ENCODE measurements at regions not wholly inside any gene's neighbourhood (a gene's known extent, or its start where the extent isn't known, plus 50 kb on each side); places are given as distances from the start of the nearest gene placed in this dataset.
A peak's percentile ranks its signal among the peaks of the same experiment; 100 is the strongest.

DNA sequence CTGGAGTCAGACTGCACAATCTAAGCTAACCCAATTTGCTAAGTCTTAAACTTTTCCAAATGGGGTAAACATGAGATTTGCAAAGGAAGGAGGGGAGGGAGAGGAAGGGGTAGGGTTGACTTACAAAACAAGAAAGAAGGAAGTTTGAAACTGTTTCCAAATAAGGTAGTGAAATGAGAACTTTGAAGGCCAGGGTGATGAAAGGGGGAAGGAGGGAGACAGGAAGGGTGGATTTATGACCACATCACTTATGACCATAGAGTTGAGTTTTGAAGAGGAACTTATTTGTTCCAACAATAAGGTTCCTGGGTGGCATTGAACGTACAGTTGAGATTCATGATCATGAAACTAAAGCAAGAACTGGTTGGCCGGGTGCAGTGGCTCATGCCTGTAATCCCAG lies 72.5 kb upstream of the DAPK1 start:
- no peaks in the 10 kb centered on the region for H3K27me3 ChIP-seq (ENCODE audit: control insufficient read depth, insufficient read depth, low read length)
- FAIRE-seq, result no peak
- no peaks in the 10 kb centered on the region for H3K36me3 ChIP-seq (ENCODE audit: control insufficient read depth, insufficient read depth, low read length)
- H3K4me3 ChIP-seq (ENCODE audit: low read depth, low read length), result no peak overlapping the region
- TF ChIP-seq, protein P1, sequence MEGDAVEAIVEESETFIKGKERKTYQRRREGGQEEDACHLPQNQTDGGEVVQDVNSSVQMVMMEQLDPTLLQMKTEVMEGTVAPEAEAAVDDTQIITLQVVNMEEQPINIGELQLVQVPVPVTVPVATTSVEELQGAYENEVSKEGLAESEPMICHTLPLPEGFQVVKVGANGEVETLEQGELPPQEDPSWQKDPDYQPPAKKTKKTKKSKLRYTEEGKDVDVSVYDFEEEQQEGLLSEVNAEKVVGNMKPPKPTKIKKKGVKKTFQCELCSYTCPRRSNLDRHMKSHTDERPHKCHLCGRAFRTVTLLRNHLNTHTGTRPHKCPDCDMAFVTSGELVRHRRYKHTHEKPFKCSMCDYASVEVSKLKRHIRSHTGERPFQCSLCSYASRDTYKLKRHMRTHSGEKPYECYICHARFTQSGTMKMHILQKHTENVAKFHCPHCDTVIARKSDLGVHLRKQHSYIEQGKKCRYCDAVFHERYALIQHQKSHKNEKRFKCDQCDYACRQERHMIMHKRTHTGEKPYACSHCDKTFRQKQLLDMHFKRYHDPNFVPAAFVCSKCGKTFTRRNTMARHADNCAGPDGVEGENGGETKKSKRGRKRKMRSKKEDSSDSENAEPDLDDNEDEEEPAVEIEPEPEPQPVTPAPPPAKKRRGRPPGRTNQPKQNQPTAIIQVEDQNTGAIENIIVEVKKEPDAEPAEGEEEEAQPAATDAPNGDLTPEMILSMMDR (IDR thresholded peaks at IDR 0.05; ENCODE audit: insufficient read depth, low read length, severe bottlenecking), result no peak
- DNase-seq (ENCODE audit: low read depth), result no peak

DNA sequence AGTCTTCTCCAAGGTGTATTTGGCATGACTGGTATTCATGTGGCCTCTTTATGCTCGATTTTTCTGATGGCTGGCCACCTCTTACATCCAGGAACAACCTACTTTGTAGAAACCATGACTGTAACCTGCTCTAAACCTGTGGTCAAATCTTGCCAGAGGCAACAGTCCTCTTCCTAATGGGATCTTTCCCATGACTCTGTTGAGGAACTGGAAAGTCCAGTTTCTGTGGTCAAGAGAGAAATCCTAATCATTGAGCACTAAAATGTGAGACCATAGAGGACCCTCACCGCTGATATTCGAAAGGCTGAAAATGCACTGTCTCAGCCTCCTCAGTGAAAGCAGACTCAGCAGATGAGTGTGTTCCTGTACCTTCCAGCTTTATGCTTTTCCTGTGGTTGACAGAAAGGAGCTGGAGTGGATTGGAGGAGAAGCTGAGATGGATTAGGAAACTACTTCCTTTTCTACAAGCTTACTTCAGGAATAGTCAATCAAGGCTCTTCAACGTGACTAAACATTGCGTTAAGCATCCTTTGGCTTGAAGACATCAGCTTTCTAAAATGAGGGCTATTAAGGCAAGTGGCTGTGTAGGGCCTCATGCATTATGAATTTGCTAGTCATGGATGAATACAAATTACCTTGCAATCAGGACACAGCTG lies 69.7 kb upstream of the DAPK1 start:
- FAIRE-seq (no peak), DNase-seq (ENCODE audit: low read depth) (no peak)
- H3K4me3 ChIP-seq (ENCODE audit: low read depth, low read length), result no peak overlapping the region
- TF ChIP-seq, protein P1 (IDR thresholded peaks at IDR 0.05; ENCODE audit: insufficient read depth, low read length, severe bottlenecking), result no peak
- no peaks in the 10 kb centered on the region for H3K27me3 ChIP-seq (ENCODE audit: control insufficient read depth, insufficient read depth, low read length)
- no peaks in the 10 kb centered on the region for H3K36me3 ChIP-seq (ENCODE audit: control insufficient read depth, insufficient read depth, low read length)

DNA sequence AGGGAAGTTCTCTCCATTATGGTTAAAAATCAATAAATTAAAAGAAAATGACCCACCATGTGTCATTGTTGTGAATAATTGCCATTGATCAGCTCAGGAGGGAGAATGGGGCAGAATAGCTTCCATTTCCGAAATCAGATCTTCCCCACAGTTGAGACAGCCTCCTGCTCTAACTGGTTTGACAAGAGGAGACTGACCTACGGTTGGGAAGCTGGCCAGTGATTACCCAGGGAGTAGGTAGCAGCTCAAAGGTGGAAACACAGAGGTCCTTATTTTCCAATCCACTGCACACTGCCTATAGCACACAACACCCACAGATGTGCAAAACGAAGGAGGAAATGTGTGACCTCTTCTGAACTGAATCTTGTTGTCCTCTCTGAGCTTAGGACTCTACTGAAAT lies 69.0 kb upstream of the DAPK1 start:
- H3K36me3 ChIP-seq (ENCODE audit: control insufficient read depth, insufficient read depth, low read length), result no peaks in the 10 kb centered on the region
- TF ChIP-seq, protein P1 (IDR thresholded peaks at IDR 0.05; ENCODE audit: insufficient read depth, low read length, severe bottlenecking), result no peak
- H3K4me3 ChIP-seq (ENCODE audit: low read depth, low read length), result no peak overlapping the region
- DNase-seq (ENCODE audit: low read depth) (no peak), FAIRE-seq (no peak)
- H3K27me3 ChIP-seq (ENCODE audit: control insufficient read depth, insufficient read depth, low read length), result no peaks in the 10 kb centered on the region

DNA sequence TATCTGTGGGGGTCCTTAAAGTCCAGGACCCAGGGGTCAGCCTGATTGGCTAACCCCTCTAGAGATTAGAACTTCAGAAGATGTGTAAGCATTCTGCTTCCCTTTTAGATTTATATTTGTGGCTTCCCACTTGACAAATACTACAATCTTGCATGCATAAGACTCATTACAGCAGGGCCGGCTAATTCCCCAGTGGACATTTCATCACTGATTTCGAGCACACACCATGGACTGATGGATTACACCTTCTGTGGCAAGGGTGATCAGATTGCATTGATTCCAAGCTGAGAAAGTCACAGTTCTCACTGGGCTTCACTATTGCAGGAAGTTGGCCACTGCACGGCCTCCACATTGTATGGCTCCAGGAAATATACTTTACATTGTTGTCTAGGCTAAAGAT lies 65.8 kb upstream of the DAPK1 start:
- FAIRE-seq (no peak), DNase-seq (ENCODE audit: low read depth) (no peak)
- TF ChIP-seq, protein P1 (IDR thresholded peaks at IDR 0.05; ENCODE audit: insufficient read depth, low read length, severe bottlenecking), result no peak
- Histone ChIP-seq H3K4me3 (ENCODE audit: low read depth, low read length) (no peak overlapping the region), H3K36me3 (ENCODE audit: control insufficient read depth, insufficient read depth, low read length) (no peaks in the 10 kb centered on the region), H3K27me3 (ENCODE audit: control insufficient read depth, insufficient read depth, low read length) (no peaks in the 10 kb centered on the region)

DNA sequence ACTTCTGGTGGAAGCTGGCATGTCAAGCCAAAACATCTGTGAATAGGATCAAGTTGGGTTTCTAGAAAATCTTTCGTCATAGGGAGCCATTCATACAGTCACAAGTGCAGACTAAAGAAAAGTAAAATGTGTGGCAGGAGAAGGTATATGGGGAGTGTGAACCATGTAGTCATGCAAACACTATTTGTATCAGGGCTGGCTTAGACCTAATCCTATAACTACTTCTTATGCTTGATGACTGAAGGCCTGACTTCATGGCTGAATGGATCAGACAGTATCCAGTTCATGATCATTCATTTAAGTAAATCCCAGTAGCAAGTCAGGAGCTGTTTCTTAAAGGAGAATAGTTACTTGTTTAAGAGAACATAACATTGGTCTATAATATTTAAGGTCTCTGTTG lies 63.8 kb upstream of the DAPK1 start:
- FAIRE-seq (no peak), DNase-seq (ENCODE audit: low read depth) (peak; percentile 48)

More for the DNA sequence above, 63.8 kb upstream of the DAPK1 start:
- Histone ChIP-seq H3K27me3 (ENCODE audit: control insufficient read depth, insufficient read depth, low read length) (no peaks in the 10 kb centered on the region), H3K36me3 (ENCODE audit: control insufficient read depth, insufficient read depth, low read length) (no peaks in the 10 kb centered on the region), H3K4me3 (ENCODE audit: low read depth, low read length) (no peak overlapping the region)
- TF ChIP-seq, protein P1 (IDR thresholded peaks at IDR 0.05; ENCODE audit: insufficient read depth, low read length, severe bottlenecking), result no peak
